ENCODE measurements at regions not wholly inside any gene's neighbourhood (a gene's known extent, or its start where the extent isn't known, plus 50 kb on each side); places are given as distances from the start of the nearest gene placed in this dataset.

GRCh38 chr17:63267846-63268245 lies 178.3 kb downstream of the CYB561 start:
- no peaks in the 10 kb centered on the region for H3K79me1 ChIP-seq (ENCODE audit: insufficient read depth, low read depth, low read length, poor library complexity, severe bottlenecking)
- no peaks in the 10 kb centered on the region for H3K23me2 ChIP-seq (ENCODE audit: insufficient read length, low read depth, low read length, poor library complexity, severe bottlenecking)
- no peak overlapping the region for H4K91ac ChIP-seq (ENCODE audit: insufficient read length, low read depth, low read length)
- H3K56ac ChIP-seq (ENCODE audit: insufficient read length, low read depth, low read length) = no peak overlapping the region
- Mint-ChIP-seq H3K4me1 (no peaks in the 10 kb centered on the region), H3K27ac (no peak overlapping the region), H3K4me3 (no peak overlapping the region), H3K9me3 (no peaks in the 10 kb centered on the region; a peak in 1 of 5 replicates), H3K27me3 (ENCODE audit: low read depth) (no peaks in the 10 kb centered on the region), H3K36me3 (ENCODE audit: insufficient read depth in 1 of 3, low read depth in 3 of 3) (no peaks in the 10 kb centered on the region)
- DNase-seq = no peak
- WGBS (ENCODE audit: extremely low coverage, insufficient read length, low lambda C conversion rate) = no CpG with 5 or more reads among the region's 4 CpGs
- no peak overlapping the region for H2BK12ac ChIP-seq (ENCODE audit: insufficient read length, low read depth, low read length)
- no peaks in the 10 kb centered on the region for H3K4me1 ChIP-seq (ENCODE audit: insufficient read depth, low read length)
- no peak overlapping the region for H2BK5ac ChIP-seq (ENCODE audit: insufficient read length, low read length)
- no peak overlapping the region for H2BK120ac ChIP-seq (ENCODE audit: low read depth, low read length, poor library complexity, severe bottlenecking)
- H3K4me2 ChIP-seq (ENCODE audit: insufficient read depth, insufficient read length, low read length) = no peak overlapping the region
- no peak for TF ChIP-seq CTCF (conservative IDR thresholded peaks at IDR 0.05)
- no peak overlapping the region for H4K8ac ChIP-seq (replicated peaks; ENCODE audit: insufficient read length, low read depth, low read length)
- H2AFZ ChIP-seq (ENCODE audit: low read length) = no peak overlapping the region
- no peak overlapping the region for H3T11ph ChIP-seq (ENCODE audit: low read length)
- H2BK15ac ChIP-seq (ENCODE audit: low read depth, low read length) = no peak overlapping the region
- no peaks in the 10 kb centered on the region for H3K27me3 ChIP-seq (ENCODE audit: insufficient read depth, low read length)
- H2AK5ac ChIP-seq (ENCODE audit: insufficient read length, low read length) = no peak overlapping the region
- no peaks in the 10 kb centered on the region for H4K20me1 ChIP-seq (ENCODE audit: control insufficient read depth, insufficient read depth, insufficient read length)
- no peaks in the 10 kb centered on the region for H3K9me3 ChIP-seq (ENCODE audit: control insufficient read depth, low read depth, low read length)
- no peak overlapping the region for H3K18ac ChIP-seq (ENCODE audit: insufficient read length, low read depth, low read length)
- H3K79me2 ChIP-seq (ENCODE audit: insufficient read depth, low read length) = no peaks in the 10 kb centered on the region
- no peak overlapping the region for H3K4ac ChIP-seq (ENCODE audit: low read depth, low read length)
- H3K23ac ChIP-seq (ENCODE audit: insufficient read length, low read depth, low read length) = no peak overlapping the region
- H3K14ac ChIP-seq (ENCODE audit: insufficient read depth, low read length) = no peak overlapping the region
- no peak overlapping the region for H3K27ac ChIP-seq (ENCODE audit: insufficient read length, low read depth, low read length)
- no peak overlapping the region for H3K9ac ChIP-seq (ENCODE audit: extremely low read depth, insufficient read length, low read length)
- H4K5ac ChIP-seq (ENCODE audit: insufficient read length, low read depth, low read length) = no peak overlapping the region
- H2BK20ac ChIP-seq (ENCODE audit: low read depth, low read length, poor library complexity, severe bottlenecking) = no peak overlapping the region
